ENCODE measurements at regions not wholly inside any gene's neighbourhood (a gene's known extent, or its start where the extent isn't known, plus 50 kb on each side); places are given as distances from the start of the nearest gene placed in this dataset.
"Not testable (repeated sequence)": the region's sequence is repeated elsewhere in the genome, so short reads cannot be mapped to it uniquely, and the experiment has no call there.

GRCh38 chr13:90232291-90232690, 1115.2 kb upstream of the MIR17HG start:
- no peak for DNase-seq

GRCh38 chr13:90233933-90234672, 1113.4 kb upstream of the MIR17HG start:
- no peak for DNase-seq

DNA sequence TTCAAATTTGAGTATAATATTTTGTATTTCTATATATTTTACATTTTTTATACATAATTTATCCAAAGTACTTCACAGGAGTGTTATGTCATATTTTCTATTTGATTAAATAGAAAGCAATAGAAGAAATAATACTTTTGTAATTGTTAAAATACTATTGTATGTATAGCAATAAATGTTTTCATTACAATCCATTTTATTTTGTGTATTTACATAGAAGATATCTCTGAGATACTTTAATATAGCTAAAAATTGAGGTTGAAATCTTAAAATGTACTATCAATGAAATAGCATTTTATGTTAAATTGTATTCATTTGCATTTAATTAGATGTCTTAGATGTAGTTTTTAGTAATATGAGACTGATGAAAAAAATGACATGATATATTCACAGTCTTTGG, 1109.6 kb upstream of the MIR17HG start:
- DNase-seq = no peak

GRCh38 chr13:90238413-90238812, 1109.1 kb upstream of the MIR17HG start:
- no peak for DNase-seq

GRCh38 chr13:90239130-90239529, 1108.4 kb upstream of the MIR17HG start:
- DNase-seq = no peak

- no peak for DNase-seq
These were observed 1101.5 kb upstream of the MIR17HG start for GRCh38 chr13:90246005-90246404.

DNA sequence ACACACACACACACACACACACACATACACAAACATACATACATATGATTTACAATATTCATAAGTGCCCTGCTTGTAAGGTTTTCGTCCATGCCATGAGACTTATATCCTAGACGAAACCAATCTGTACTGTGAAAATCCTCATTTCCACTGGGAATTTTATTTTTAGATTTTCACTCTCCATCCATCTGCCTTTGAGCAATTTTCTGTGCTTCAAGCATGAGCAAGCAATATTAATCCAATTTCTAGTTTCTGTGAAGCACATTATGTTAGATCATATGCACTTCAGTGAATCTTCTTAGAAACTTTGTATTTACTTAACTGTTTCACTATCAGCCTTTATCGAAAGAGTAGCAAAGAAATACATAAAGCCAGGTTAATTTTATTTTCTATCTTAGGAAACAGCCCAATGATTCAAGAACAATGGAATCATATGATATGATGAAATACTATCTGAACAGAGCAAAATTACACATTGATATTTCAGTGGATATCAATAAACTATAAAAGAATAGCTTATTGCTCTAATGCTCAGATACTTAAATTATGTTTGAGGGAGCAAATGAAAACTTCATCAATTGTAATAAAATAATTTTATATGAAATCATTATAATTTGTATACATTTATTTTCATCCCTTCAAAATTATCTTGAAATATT, 1100.7 kb upstream of the MIR17HG start:
- DNase-seq = no peak

GRCh38 chr13:90253806-90254205, 1093.7 kb upstream of the MIR17HG start:
- DNase-seq = no peak

GRCh38 chr13:90254437-90254836, 1093.0 kb upstream of the MIR17HG start:
- DNase-seq = no peak

GRCh38 chr13:90256746-90257145, 1090.7 kb upstream of the MIR17HG start:
- no peak for DNase-seq

GRCh38 chr13:90258129-90258528, 1089.4 kb upstream of the MIR17HG start:
- DNase-seq = no peak

- no peak for DNase-seq
These were observed 1086.1 kb upstream of the MIR17HG start for GRCh38 chr13:90261343-90261742.

GRCh38 chr13:90270226-90270625, 1077.3 kb upstream of the MIR17HG start:
- DNase-seq = no peak

DNA sequence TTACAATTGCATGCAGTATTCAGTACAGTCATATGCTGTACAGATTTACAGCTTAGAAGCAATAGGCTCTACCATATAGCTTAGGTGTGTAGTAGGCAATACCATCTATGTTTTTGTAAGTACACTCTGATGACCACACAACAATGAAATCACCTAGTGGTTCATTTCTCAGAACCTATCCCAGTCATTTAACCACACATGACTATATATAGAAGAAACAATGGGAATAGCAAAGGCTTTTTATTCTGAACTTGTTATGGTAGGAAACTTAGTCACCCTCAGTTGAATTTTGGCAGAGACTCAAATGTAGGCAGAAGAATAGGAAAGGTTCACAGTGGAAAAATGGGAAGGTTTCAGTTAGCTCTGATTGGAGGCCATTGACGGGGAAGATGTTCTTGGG, 1075.1 kb upstream of the MIR17HG start:
- DNase-seq = no peak

DNA sequence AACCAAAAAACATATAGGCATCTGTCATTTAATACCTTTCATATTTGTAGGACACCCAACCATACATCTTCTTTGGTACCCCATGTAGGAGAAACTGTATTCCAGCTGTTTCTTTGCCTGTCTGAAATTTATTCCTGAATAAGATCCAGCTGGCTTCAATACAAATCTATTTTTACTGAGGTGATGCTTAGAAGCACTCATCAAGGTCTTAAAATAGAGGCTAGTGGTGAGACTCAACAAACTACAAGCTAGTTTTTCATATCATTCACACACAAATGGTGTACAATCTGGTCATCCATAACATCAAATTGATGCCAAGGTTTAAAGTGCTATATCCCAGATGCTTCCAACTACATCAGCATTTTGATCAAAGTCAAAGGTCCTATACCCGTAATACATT, 1071.3 kb upstream of the MIR17HG start:
- DNase-seq = no peak

DNA sequence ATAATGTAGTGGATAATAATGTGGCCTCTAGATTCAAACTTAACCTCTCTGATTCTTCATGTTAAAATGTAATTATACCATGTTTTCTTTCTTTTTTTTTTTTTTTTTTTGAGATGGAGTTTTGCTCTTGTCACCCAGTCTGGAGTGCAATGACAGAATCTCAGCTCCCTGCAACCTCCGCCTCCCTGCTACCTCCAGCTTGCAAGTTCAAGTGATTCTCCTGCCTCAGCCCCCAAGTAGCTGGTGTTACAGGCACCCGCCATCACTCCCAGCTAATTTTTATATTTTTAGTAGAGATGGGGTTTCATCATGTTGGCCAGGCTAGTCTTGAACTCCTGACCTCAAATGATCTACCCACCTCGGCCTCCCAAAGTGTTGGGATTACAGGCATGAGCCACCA, 1069.3 kb upstream of the MIR17HG start:
- DNase-seq = not testable (repeated sequence)

DNA sequence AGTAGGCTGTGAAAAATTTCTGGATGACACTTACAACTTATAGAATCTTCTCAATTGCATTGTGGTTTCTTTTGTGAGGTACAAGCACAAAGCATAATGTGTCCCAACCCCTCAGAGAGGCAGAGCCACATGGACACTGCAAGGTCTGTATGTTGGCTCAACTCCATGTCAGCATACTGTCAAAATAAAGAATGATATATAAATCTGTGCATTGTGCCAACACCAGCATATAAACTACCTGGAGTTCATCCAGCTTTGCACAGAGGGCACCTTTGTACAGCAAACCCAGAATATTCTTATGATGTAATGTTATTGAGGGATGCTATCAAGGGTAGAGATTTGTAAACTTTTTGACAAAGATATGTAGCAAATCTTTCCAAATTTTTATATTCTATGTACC, 1065.8 kb upstream of the MIR17HG start:
- no peak for DNase-seq

GRCh38 chr13:90287521-90287920, 1060.0 kb upstream of the MIR17HG start:
- DNase-seq = no peak

GRCh38 chr13:90293793-90294361, 1053.6 kb upstream of the MIR17HG start:
- no peak for DNase-seq

DNA sequence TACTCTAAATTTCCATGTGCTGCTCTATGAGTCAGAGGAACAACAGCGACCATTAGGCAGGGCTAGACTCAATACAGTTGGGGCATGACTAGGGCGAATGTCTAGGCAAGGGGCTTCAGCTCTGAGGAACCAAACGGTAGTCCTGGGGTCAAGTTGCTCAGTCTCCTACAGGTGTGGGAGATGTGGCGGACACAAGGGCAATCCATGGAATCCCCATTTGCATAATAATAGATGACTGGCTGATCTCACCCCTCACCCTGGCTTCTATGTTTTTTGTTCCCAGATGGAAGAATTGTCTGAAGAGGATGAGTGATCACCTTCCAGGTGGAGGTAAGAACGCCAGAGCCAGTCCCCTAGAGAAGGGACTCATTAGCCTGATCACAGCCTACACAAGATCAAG, 1048.2 kb upstream of the MIR17HG start:
- DNase-seq = no peak

DNA sequence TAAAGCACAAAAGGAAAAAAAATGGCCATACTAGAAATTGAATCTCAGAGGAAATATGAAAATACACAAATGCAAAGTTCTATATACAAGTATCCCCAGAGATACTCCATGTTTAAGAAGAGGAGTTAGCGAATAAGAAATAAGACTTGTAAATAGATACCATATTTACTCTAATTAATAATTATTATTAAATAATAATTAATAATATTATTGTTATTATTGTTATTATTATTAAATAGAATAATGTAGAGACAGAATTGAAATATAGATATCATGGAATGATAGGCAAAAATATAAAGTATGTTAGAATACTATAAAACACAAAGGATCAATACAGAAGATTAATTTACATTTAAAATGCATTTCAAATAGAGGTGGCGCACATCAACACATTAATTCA, 1047.5 kb upstream of the MIR17HG start:
- DNase-seq = no peak

GRCh38 chr13:90302107-90302506, 1045.4 kb upstream of the MIR17HG start:
- DNase-seq = no peak

DNA sequence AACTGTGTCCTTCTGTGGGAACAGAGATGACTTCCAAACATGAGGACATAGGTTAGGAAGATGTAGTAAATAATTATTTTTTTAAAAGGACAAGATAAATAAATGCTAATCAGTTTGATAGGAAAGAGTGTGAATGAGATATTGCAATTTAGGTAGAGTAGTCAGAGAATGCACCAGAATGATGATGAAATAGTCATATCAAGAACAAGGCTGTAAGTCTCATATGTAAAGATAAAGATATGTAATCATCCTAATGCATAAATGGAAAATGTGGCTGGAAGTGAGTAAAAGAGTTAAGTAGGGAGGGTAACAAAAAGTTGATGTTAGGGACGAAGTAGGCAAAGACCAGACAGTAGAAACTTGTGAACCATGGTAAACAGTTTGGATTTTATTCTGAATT, 1041.7 kb upstream of the MIR17HG start:
- DNase-seq = no peak

GRCh38 chr13:90307136-90307535, 1040.4 kb upstream of the MIR17HG start:
- no peak for DNase-seq

GRCh38 chr13:90308249-90308648, 1039.2 kb upstream of the MIR17HG start:
- DNase-seq = no peak
